Endothelial cell (in vitro differentiated cells): ENCODE measurements at regions not wholly inside any gene's neighbourhood (a gene's known extent, or its start where the extent isn't known, plus 50 kb on each side); places are given as distances from the start of the nearest gene placed in this dataset.

Experiments
- DNase-seq: peaks from one replicate; pipeline ENCODE4 v3.0.0; 2021; ENCODE audit warnings: low spot score
- H3K27ac Mint-ChIP-seq: one replicate; pipeline ENCODE4 v1.8.0; 2021; ENCODE audit warnings: mixed read lengths, inconsistent platforms; ENCODE audit not compliant: unreplicated experiment
- H3K27me3 Mint-ChIP-seq: one replicate; pipeline ENCODE4 v1.8.0; 2021; ENCODE audit warnings: mild to moderate bottlenecking, moderate library complexity, mixed read lengths, inconsistent platforms; ENCODE audit not compliant: unreplicated experiment
- H3K36me3 Mint-ChIP-seq: one replicate; pipeline ENCODE4 v1.8.0; 2021; ENCODE audit warnings: mild to moderate bottlenecking, low read depth, mixed read lengths, inconsistent platforms; ENCODE audit not compliant: unreplicated experiment
- H3K4me1 Mint-ChIP-seq: one replicate; pipeline ENCODE4 v1.8.0; 2021; ENCODE audit warnings: mild to moderate bottlenecking, mixed read lengths, inconsistent platforms; ENCODE audit not compliant: unreplicated experiment
- H3K4me3 Mint-ChIP-seq: one replicate; pipeline ENCODE4 v1.8.0; 2021; ENCODE audit warnings: mild to moderate bottlenecking, mixed read lengths, inconsistent platforms; ENCODE audit not compliant: unreplicated experiment
- H3K9me3 Mint-ChIP-seq: one replicate; pipeline ENCODE4 v1.8.0; 2021; ENCODE audit warnings: mixed read lengths, inconsistent platforms; ENCODE audit not compliant: unreplicated experiment
- TF ChIP-seq, protein P1 (sequence below): fragments of 200-600 bp; sonication (generic); IDR thresholded peaks from one replicate; pipeline ENCODE4 v1.5.0; 2021; ENCODE audit warnings: antibody characterized with exemption; ENCODE audit not compliant: unreplicated experiment

- TF ChIP-seq, protein P1, sequence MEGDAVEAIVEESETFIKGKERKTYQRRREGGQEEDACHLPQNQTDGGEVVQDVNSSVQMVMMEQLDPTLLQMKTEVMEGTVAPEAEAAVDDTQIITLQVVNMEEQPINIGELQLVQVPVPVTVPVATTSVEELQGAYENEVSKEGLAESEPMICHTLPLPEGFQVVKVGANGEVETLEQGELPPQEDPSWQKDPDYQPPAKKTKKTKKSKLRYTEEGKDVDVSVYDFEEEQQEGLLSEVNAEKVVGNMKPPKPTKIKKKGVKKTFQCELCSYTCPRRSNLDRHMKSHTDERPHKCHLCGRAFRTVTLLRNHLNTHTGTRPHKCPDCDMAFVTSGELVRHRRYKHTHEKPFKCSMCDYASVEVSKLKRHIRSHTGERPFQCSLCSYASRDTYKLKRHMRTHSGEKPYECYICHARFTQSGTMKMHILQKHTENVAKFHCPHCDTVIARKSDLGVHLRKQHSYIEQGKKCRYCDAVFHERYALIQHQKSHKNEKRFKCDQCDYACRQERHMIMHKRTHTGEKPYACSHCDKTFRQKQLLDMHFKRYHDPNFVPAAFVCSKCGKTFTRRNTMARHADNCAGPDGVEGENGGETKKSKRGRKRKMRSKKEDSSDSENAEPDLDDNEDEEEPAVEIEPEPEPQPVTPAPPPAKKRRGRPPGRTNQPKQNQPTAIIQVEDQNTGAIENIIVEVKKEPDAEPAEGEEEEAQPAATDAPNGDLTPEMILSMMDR: no peak
- H3K9me3 Mint-ChIP-seq: no peaks in the 10 kb centered on the region
Observed at GRCh38 chr2:67689651-67690050, 292.5 kb downstream of the ETAA1 start.

GRCh38 chr2:67694445-67694844 is 297.3 kb downstream of the ETAA1 start:
- H3K36me3 Mint-ChIP-seq: no peaks in the 10 kb centered on the region
- H3K9me3 Mint-ChIP-seq: no peaks in the 10 kb centered on the region
- TF ChIP-seq, protein P1: no peak
- no peak overlapping the region for H3K4me3 Mint-ChIP-seq
- H3K4me1 Mint-ChIP-seq: peaks cover 27% of the 10 kb centered on the region
- no peak overlapping the region for H3K27ac Mint-ChIP-seq
- no peaks in the 10 kb centered on the region for H3K27me3 Mint-ChIP-seq
- no peak for DNase-seq

More at GRCh38 chr2:67689651-67690050, 292.5 kb downstream of the ETAA1 start:
- no peaks in the 10 kb centered on the region for H3K27me3 Mint-ChIP-seq
- H3K27ac Mint-ChIP-seq: no peak overlapping the region
- H3K4me1 Mint-ChIP-seq: peaks cover 17% of the 10 kb centered on the region
- no peak overlapping the region for H3K4me3 Mint-ChIP-seq
- no peaks in the 10 kb centered on the region for H3K36me3 Mint-ChIP-seq
- no peak for DNase-seq

GRCh38 chr2:67701011-67701410 is 303.9 kb downstream of the ETAA1 start:
- DNase-seq: no peak
- H3K36me3 Mint-ChIP-seq: peaks cover 4% of the 10 kb centered on the region
- H3K27me3 Mint-ChIP-seq: no peaks in the 10 kb centered on the region
- no peak overlapping the region for H3K4me3 Mint-ChIP-seq
- H3K4me1 Mint-ChIP-seq: peaks cover 6% of the 10 kb centered on the region
- no peaks in the 10 kb centered on the region for H3K9me3 Mint-ChIP-seq
- TF ChIP-seq, protein P1: no peak
- no peak overlapping the region for H3K27ac Mint-ChIP-seq

DNA sequence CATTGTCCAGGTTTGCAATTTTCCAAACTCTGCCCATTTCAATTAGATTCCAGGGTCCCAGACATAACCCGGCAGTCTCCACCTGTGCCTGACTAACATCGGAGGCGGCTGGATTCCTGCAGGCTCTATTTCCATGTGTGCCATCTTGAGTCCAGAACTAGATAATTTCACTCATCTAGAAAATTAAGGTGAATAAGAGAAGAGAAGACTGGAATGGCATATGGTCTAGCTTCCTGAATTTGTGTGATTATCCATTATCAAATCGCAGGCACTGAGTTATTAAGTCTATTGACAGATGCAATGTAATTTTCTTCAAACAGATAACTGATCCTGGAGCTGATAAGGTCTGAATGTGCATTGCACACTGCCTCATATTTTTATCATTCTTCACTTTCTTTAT is 305.2 kb downstream of the ETAA1 start:
- H3K27ac Mint-ChIP-seq: no peak overlapping the region
- no peak overlapping the region for H3K4me3 Mint-ChIP-seq
- peaks cover 4% of the 10 kb centered on the region for H3K36me3 Mint-ChIP-seq
- TF ChIP-seq, protein P1: no peak
- DNase-seq: no peak
- no peaks in the 10 kb centered on the region for H3K27me3 Mint-ChIP-seq
- no peaks in the 10 kb centered on the region for H3K9me3 Mint-ChIP-seq
- no peaks in the 10 kb centered on the region for H3K4me1 Mint-ChIP-seq

DNA sequence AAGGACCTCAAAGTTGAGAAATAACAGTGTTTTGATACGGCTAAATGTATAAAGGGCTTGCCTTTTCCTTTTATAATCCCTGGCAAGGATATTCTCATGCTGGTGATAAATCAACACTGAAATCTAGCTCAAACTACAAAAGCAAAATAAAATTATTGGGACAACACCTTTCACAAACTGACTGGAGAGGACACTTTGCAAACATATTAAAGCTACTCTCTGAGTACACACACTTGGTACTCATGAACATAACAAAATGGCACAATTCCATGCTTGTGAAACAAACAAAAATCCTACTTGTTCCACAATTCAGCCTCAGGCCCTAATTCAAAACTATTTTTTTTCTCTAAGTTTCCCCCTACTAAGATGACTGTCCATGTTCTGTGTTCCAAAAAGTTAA is 305.8 kb downstream of the ETAA1 start:
- TF ChIP-seq, protein P1: no peak
- Mint-ChIP-seq H3K27me3 (no peaks in the 10 kb centered on the region), H3K4me1 (no peaks in the 10 kb centered on the region), H3K9me3 (no peaks in the 10 kb centered on the region), H3K27ac (no peak overlapping the region), H3K4me3 (no peak overlapping the region), H3K36me3 (peaks cover 4% of the 10 kb centered on the region)
- DNase-seq: no peak
